ENCODE measurements at regions not wholly inside any gene's neighbourhood (a gene's known extent, or its start where the extent isn't known, plus 50 kb on each side); places are given as distances from the start of the nearest gene placed in this dataset.

GRCh38 chr18:39453882-39454281 is 1888.3 kb upstream of the CELF4 start:
- Histone ChIP-seq H3K4me1 (ENCODE audit: insufficient read depth, low read length, poor library complexity, severe bottlenecking) (no peaks in the 10 kb centered on the region), H3K4me2 (ENCODE audit: low read length) (no peak overlapping the region), H3K9me3 (ENCODE audit: low read length) (no peaks in the 10 kb centered on the region), H3K27ac (ENCODE audit: low read depth, low read length, poor library complexity, severe bottlenecking) (no peak overlapping the region), H3K9me2 (ENCODE audit: insufficient read depth, low read length) (no peaks in the 10 kb centered on the region), H3K4me3 (ENCODE audit: low read depth, low read length, poor library complexity, severe bottlenecking) (no peak overlapping the region), H4K20me1 (ENCODE audit: insufficient read depth, low read length) (no peaks in the 10 kb centered on the region), H2AFZ (ENCODE audit: low read length) (no peak overlapping the region), H3K36me3 (ENCODE audit: insufficient read depth, low read length) (no peaks in the 10 kb centered on the region), H3K79me2 (ENCODE audit: insufficient read depth, low read depth, low read length) (no peaks in the 10 kb centered on the region)
- ChIA-PET CTCF (ENCODE audit: unreplicated experiment) (no interaction called here), POLR2A (no interaction called here)
- TF ChIP-seq EZH2phosphoT487 (IDR thresholded peaks at IDR 0.05; ENCODE audit: borderline replicate concordance, low read depth, low read length) = no peak
- no peak for TF ChIP-seq CTCF (conservative IDR thresholded peaks at IDR 0.05; ENCODE audit: low read length)
- no TSS peak for BruUV-seq (replicated peaks)
- intact Hi-C loops (cut with micrococcal nuclease; ENCODE audit: unreplicated experiment) = no loop called here
- DNase-seq (ENCODE audit: low spot score) = no peak

- Histone ChIP-seq H3K4me1 (ENCODE audit: insufficient read depth, low read length, poor library complexity, severe bottlenecking) (no peaks in the 10 kb centered on the region), H4K20me1 (ENCODE audit: insufficient read depth, low read length) (no peaks in the 10 kb centered on the region), H2AFZ (ENCODE audit: low read length) (no peak overlapping the region), H3K27ac (ENCODE audit: low read depth, low read length, poor library complexity, severe bottlenecking) (no peak overlapping the region), H3K4me2 (ENCODE audit: low read length) (no peak overlapping the region), H3K4me3 (ENCODE audit: low read depth, low read length, poor library complexity, severe bottlenecking) (no peak overlapping the region), H3K9me2 (ENCODE audit: insufficient read depth, low read length) (no peaks in the 10 kb centered on the region), H3K79me2 (ENCODE audit: insufficient read depth, low read depth, low read length) (no peaks in the 10 kb centered on the region), H3K9me3 (ENCODE audit: low read length) (no peaks in the 10 kb centered on the region), H3K36me3 (ENCODE audit: insufficient read depth, low read length) (no peaks in the 10 kb centered on the region)
- ChIA-PET POLR2A (interaction anchor here (0.7 kb wide), 1 partner anchor 1366 kb away, joined by 6 read pairs; no protein-coding TSS in a partner anchor), CTCF (ENCODE audit: unreplicated experiment) (no interaction called here)
- BruUV-seq (replicated peaks) = no TSS peak
- TF ChIP-seq CTCF (conservative IDR thresholded peaks at IDR 0.05; ENCODE audit: low read length) = no peak
- no peak for TF ChIP-seq EZH2phosphoT487 (IDR thresholded peaks at IDR 0.05; ENCODE audit: borderline replicate concordance, low read depth, low read length)
- DNase-seq (ENCODE audit: low spot score) = no peak
- intact Hi-C loops (cut with micrococcal nuclease; ENCODE audit: unreplicated experiment) = no loop called here
Measured at GRCh38 chr18:39453356-39453755, 1887.8 kb upstream of the CELF4 start.

- BruUV-seq (replicated peaks) = no TSS peak
- H4K20me1 ChIP-seq (ENCODE audit: insufficient read depth, low read length) = no peaks in the 10 kb centered on the region
- H3K27ac ChIP-seq (ENCODE audit: low read depth, low read length, poor library complexity, severe bottlenecking) = no peak overlapping the region
- no peak overlapping the region for H3K4me2 ChIP-seq (ENCODE audit: low read length)
- no peak for DNase-seq (ENCODE audit: low spot score)
- H2AFZ ChIP-seq (ENCODE audit: low read length) = no peak overlapping the region
- TF ChIP-seq EZH2phosphoT487 (IDR thresholded peaks at IDR 0.05; ENCODE audit: borderline replicate concordance, low read depth, low read length) = no peak
- no peak for TF ChIP-seq CTCF (conservative IDR thresholded peaks at IDR 0.05; ENCODE audit: low read length)
- no peaks in the 10 kb centered on the region for H3K79me2 ChIP-seq (ENCODE audit: insufficient read depth, low read depth, low read length)
- no peaks in the 10 kb centered on the region for H3K9me2 ChIP-seq (ENCODE audit: insufficient read depth, low read length)
- no peaks in the 10 kb centered on the region for H3K9me3 ChIP-seq (ENCODE audit: low read length)
- ChIA-PET CTCF (ENCODE audit: unreplicated experiment) (no interaction called here), POLR2A (no interaction called here)
- no peak overlapping the region for H3K4me3 ChIP-seq (ENCODE audit: low read depth, low read length, poor library complexity, severe bottlenecking)
- H3K4me1 ChIP-seq (ENCODE audit: insufficient read depth, low read length, poor library complexity, severe bottlenecking) = no peaks in the 10 kb centered on the region
- H3K36me3 ChIP-seq (ENCODE audit: insufficient read depth, low read length) = no peaks in the 10 kb centered on the region
- intact Hi-C loops (cut with micrococcal nuclease; ENCODE audit: unreplicated experiment) = no loop called here
Measured at GRCh38 chr18:39450958-39451357, 1885.4 kb upstream of the CELF4 start.
